DOHH2 (cell line): ENCODE measurements at regions not wholly inside any gene's neighbourhood (a gene's known extent, or its start where the extent isn't known, plus 50 kb on each side); places are given as distances from the start of the nearest gene placed in this dataset.

Source experiments
- EZH2phosphoT487 ChIP-seq: fragments of 200-600 bp; sonication (generic); IDR thresholded peaks from 2 replicates; pipeline ENCODE4 v1.6.1; 2017; ENCODE audit warnings: borderline replicate concordance, mild to moderate bottlenecking, antibody characterized with exemption, low read length, moderate library complexity, mixed read lengths
- TF ChIP-seq, protein P1 (sequence below): fragments of 200-600 bp; sonication (generic); IDR thresholded peaks from one replicate; pipeline ENCODE4 v1.5.1; 2014; ENCODE audit warnings: antibody characterized with exemption, mild to moderate bottlenecking, low read depth, low read length; ENCODE audit not compliant: poor library complexity, severe bottlenecking

DNA sequence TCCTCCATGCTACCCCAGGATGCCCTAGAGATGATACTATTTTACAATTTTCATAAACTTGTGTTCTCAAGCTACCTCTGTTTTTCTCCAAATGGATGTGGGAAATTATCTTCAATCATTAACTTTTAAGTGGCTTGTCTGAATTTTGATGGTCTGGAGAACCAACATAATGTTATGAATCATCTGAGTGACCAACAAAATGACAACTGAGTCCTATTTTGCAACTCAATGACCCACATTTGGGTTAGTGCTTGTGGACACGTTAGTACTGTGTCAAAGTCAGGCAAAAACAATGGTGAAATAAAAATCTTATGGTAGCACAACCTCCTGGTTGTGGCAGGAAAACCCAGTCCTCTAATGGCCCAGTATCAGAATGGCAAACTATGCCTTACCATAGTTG, 352.4 kb upstream of the ZNF385D start:
- TF ChIP-seq, protein P1, sequence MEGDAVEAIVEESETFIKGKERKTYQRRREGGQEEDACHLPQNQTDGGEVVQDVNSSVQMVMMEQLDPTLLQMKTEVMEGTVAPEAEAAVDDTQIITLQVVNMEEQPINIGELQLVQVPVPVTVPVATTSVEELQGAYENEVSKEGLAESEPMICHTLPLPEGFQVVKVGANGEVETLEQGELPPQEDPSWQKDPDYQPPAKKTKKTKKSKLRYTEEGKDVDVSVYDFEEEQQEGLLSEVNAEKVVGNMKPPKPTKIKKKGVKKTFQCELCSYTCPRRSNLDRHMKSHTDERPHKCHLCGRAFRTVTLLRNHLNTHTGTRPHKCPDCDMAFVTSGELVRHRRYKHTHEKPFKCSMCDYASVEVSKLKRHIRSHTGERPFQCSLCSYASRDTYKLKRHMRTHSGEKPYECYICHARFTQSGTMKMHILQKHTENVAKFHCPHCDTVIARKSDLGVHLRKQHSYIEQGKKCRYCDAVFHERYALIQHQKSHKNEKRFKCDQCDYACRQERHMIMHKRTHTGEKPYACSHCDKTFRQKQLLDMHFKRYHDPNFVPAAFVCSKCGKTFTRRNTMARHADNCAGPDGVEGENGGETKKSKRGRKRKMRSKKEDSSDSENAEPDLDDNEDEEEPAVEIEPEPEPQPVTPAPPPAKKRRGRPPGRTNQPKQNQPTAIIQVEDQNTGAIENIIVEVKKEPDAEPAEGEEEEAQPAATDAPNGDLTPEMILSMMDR = no peak
- no peak for TF ChIP-seq EZH2phosphoT487
